CD14-positive monocyte (primary cell): ENCODE measurements at regions not wholly inside any gene's neighbourhood (a gene's known extent, or its start where the extent isn't known, plus 50 kb on each side); places are given as distances from the start of the nearest gene placed in this dataset.
"Not testable (repeated sequence)": the region's sequence is repeated elsewhere in the genome, so short reads cannot be mapped to it uniquely, and the experiment has no call there.

Source experiments
- DNase-seq, 3 donors: peaks; one replicate each; pipeline ENCODE4 v3.0.0-alpha.2; 2011 to 2022
- H2AFZ ChIP-seq: 2 replicates; pipeline ENCODE4 v1.6.0; 2012; ENCODE audit warnings: mild to moderate bottlenecking, low read depth, low read length, inconsistent platforms; ENCODE audit not compliant: insufficient read depth, poor library complexity, severe bottlenecking
- H3K27ac ChIP-seq, 2 donors: 1 replicate in 1 of 2; 2 replicates in 1 of 2; pipeline ENCODE4 v1.5.1; 2012 to 2013; ENCODE audit warnings: low read length in 2 of 2, control low read depth in 1 of 2, inconsistent platforms in 1 of 2, low read depth in 1 of 2, mild to moderate bottlenecking in 1 of 2
- H3K27me3 ChIP-seq, 2 donors: one replicate each; pipeline versions ENCODE4 v1.6.0 to v1.6.1; 2011 to 2013; ENCODE audit warnings: low read length in 2 of 2; ENCODE audit not compliant: control insufficient read depth in 2 of 2, insufficient read depth in 2 of 2
- H3K36me3 ChIP-seq, 2 donors: replicated peaks in 1 of 2; 1 replicate in 1 of 2; 2 replicates in 1 of 2; pipeline versions ENCODE4 v1.5.1 to v1.6.1; 2012 to 2013; ENCODE audit warnings: low read length in 2 of 2, control low read depth in 1 of 2, inconsistent platforms in 1 of 2, mild to moderate bottlenecking in 1 of 2; ENCODE audit not compliant: insufficient read depth in 2 of 2, control insufficient read depth in 1 of 2
- H3K4me1 ChIP-seq, 2 donors: 1 replicate in 1 of 2; 2 replicates in 1 of 2; pipeline versions ENCODE4 v1.5.1 to v1.6.1; 2012 to 2013; ENCODE audit warnings: low read length in 2 of 2, control low read depth in 1 of 2, inconsistent platforms in 1 of 2, mild to moderate bottlenecking in 1 of 2, moderate library complexity in 1 of 2; ENCODE audit not compliant: insufficient read depth in 2 of 2, control insufficient read depth in 1 of 2
- H3K4me2 ChIP-seq: replicated peaks from 2 replicates; pipeline ENCODE3; 2012; ENCODE audit warnings: low read length, moderate library complexity, mild to moderate bottlenecking; ENCODE audit not compliant: poor library complexity, severe bottlenecking; ENCODE audit errors: extremely low read depth
- H3K4me3 ChIP-seq, 3 experiments: fragments of 200-600 bp in 1 of 3; sonication (generic) in 1 of 3; replicated peaks in 1 of 3; 1 replicate in 2 of 3; 2 replicates in 1 of 3; pipeline ENCODE4 v1.5.1; 2011 to 2013; ENCODE audit warnings: low read length in 3 of 3, mild to moderate bottlenecking in 3 of 3, control low read depth in 2 of 3, low read depth in 2 of 3, inconsistent platforms in 1 of 3, moderate library complexity in 1 of 3
- H3K79me2 ChIP-seq: 2 replicates; pipeline ENCODE4 v1.6.0; 2012; ENCODE audit warnings: mild to moderate bottlenecking, control low read depth, inconsistent platforms, low read length, moderate library complexity; ENCODE audit not compliant: insufficient read depth
- H3K9ac ChIP-seq: 2 replicates; pipeline ENCODE4 v1.6.0; 2017; ENCODE audit warnings: low read length, mild to moderate bottlenecking; ENCODE audit not compliant: insufficient read depth, poor library complexity, severe bottlenecking
- H3K9me3 ChIP-seq, 2 donors: replicated peaks in 1 of 2; 1 replicate in 1 of 2; 2 replicates in 1 of 2; pipeline versions ENCODE4 v1.5.1 to v1.6.1; 2012 to 2013; ENCODE audit warnings: low read length in 2 of 2, control low read depth in 1 of 2; ENCODE audit not compliant: control insufficient read depth in 1 of 2, insufficient read depth in 1 of 2
- H4K20me1 ChIP-seq: 2 replicates; pipeline ENCODE4 v1.6.0; 2012; ENCODE audit warnings: mild to moderate bottlenecking, low read length, control low read depth, moderate library complexity; ENCODE audit not compliant: insufficient read depth
- H3K27ac Mint-ChIP-seq, 7 donors: one replicate each; pipeline ENCODE4 v1.8.0; 2020; ENCODE audit warnings: mild to moderate bottlenecking in 7 of 7, mixed read lengths in 7 of 7, moderate library complexity in 6 of 7, inconsistent platforms in 2 of 7
- H3K27me3 Mint-ChIP-seq, 3 donors: one replicate each; pipeline ENCODE4 v1.8.0; 2021 to 2022; ENCODE audit warnings: low read depth in 3 of 3, mild to moderate bottlenecking in 3 of 3, mixed read lengths in 3 of 3, moderate library complexity in 3 of 3, inconsistent platforms in 1 of 3
- H3K36me3 Mint-ChIP-seq, 2 donors: one replicate each; pipeline ENCODE4 v1.8.0; 2020; ENCODE audit warnings: mixed read lengths in 2 of 2, inconsistent platforms in 1 of 2, mild to moderate bottlenecking in 1 of 2
- H3K4me1 Mint-ChIP-seq: one replicate; pipeline ENCODE4 v1.8.0; 2020; ENCODE audit warnings: mild to moderate bottlenecking, mixed read lengths
- H3K4me3 Mint-ChIP-seq, 2 donors: one replicate each; pipeline ENCODE4 v1.8.0; 2020; ENCODE audit warnings: mild to moderate bottlenecking in 2 of 2, mixed read lengths in 2 of 2, moderate library complexity in 1 of 2
- H3K9me3 Mint-ChIP-seq, 7 donors: one replicate each; pipeline ENCODE4 v1.8.0; 2020 to 2022; ENCODE audit warnings: mixed read lengths in 7 of 7, mild to moderate bottlenecking in 6 of 7, moderate library complexity in 6 of 7, inconsistent platforms in 2 of 7
- CTCF ChIP-seq: fragments of 200-600 bp; IDR thresholded peaks from one replicate; pipeline ENCODE4 v1.8.0; 2022; ENCODE audit warnings: antibody characterized with exemption, mild to moderate bottlenecking
- WGBS: methylation state at CpG from one replicate; pipeline ENCODE4 v1.1.5; 2013; ENCODE audit warnings: missing lambda C conversion rate; ENCODE audit not compliant: insufficient coverage; 5-methylcytosine and 5-hydroxymethylcytosine counted together
- intact Hi-C, 2 donors: fragments of 100-400 bp; cut with micrococcal nuclease; formaldehyde crosslinking; loops; one replicate each; pipeline versions ENCODE4 v1.15.0 to v1.15.1; 2023

DNA sequence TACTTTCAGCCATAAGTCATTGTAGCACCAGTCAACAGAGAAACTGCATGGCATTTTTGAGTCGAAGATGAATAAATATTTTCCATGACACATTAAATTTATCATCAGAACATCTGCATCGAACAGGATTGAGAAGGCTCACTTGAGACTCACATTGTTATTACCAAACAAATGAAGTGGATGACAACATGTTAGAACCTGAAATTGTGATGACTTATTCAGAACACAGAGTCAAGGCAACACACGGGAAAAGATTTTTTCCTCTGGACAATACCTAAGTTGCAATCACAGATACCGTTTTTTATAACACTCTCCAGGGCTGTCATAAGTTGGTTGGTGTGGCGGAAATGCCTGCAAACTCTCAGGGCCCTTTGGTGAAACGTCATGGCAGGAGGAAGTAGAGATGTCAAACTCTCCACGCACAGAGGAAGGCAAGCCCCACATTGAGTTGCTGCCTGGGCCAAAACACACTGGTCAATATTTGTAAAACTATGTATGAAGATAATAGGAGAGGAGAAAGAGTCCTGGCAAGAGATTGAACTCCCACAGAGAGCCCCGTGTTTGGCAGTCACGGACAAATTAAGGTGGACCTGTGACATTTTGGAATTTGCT, 123.8 kb downstream of the PWWP3B start:
- H3K27me3 Mint-ChIP-seq, H3K27ac Mint-ChIP-seq, H3K4me3 ChIP-seq, H3K4me1 ChIP-seq, H3K27me3 ChIP-seq, intact Hi-C loops, H3K9me3 ChIP-seq, H4K20me1 ChIP-seq, H3K36me3 Mint-ChIP-seq, H3K9me3 Mint-ChIP-seq, H3K4me2 ChIP-seq, H3K27ac ChIP-seq, DNase-seq, H3K4me3 Mint-ChIP-seq, H2AFZ ChIP-seq, H3K79me2 ChIP-seq, H3K4me1 Mint-ChIP-seq, H3K9ac ChIP-seq, H3K36me3 ChIP-seq: not testable (repeated sequence)
- no CpG with 5 or more reads among the region's 9 CpGs for WGBS

DNA sequence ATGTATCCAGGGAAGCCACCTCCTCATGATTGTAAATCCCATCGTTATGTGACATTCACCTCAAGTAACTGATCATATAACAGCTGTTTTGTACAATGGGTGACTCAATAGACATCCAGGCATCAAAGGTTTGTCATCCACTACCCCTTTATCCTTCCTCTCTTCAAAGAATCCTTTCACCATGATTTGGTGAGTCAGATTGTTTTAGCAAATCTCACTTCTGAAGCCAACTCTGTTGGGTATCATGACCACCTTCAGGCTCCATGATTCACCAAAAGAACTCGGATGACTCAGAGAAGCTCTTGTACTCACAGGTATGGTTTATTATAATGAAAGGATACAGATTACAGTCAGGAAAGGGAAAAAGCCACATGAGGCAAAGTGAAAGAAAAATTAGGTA, 132.1 kb downstream of the PWWP3B start:
- no peak overlapping the region for H3K27ac Mint-ChIP-seq
- H3K27me3 ChIP-seq = no peaks in the 10 kb centered on the region
- no peaks in the 10 kb centered on the region for H4K20me1 ChIP-seq
- H3K9me3 Mint-ChIP-seq = peaks cover 0 to 2% (median 0%) of the 10 kb centered on the region in 7 donors
- WGBS = 71% methylated on average over 1 of the region's 2 CpGs
- no peaks in the 10 kb centered on the region for H3K27me3 Mint-ChIP-seq
- H3K36me3 ChIP-seq = no peaks in the 10 kb centered on the region
- no peaks in the 10 kb centered on the region for H3K9me3 ChIP-seq
- no peak for DNase-seq
- no peak overlapping the region for H3K27ac ChIP-seq
- no peak for TF ChIP-seq CTCF
- no peak overlapping the region for H3K9ac ChIP-seq
- no peak overlapping the region for H3K4me3 Mint-ChIP-seq
- no peak overlapping the region for H3K4me2 ChIP-seq
- intact Hi-C loops = no loop called here
- H2AFZ ChIP-seq = no peak overlapping the region
- H3K4me3 ChIP-seq = no peak overlapping the region
- H3K4me1 ChIP-seq = no peaks in the 10 kb centered on the region
- H3K36me3 Mint-ChIP-seq = no peaks in the 10 kb centered on the region
- H3K79me2 ChIP-seq = no peaks in the 10 kb centered on the region
- no peaks in the 10 kb centered on the region for H3K4me1 Mint-ChIP-seq
